Sigmoid colon (tissue), 6 donors: ENCODE measurements at regions not wholly inside any gene's neighbourhood (a gene's known extent, or its start where the extent isn't known, plus 50 kb on each side); places are given as distances from the start of the nearest gene placed in this dataset.

ENCODE experiments used
- DNase-seq: peaks from one replicate; pipeline ENCODE4 v3.0.0-alpha.2; 2019
- H3K27ac ChIP-seq, 4 donors: fragments of 200-600 bp; sonication (generic); one replicate each; pipeline ENCODE4 v1.5.1; 2016 to 2019; ENCODE audit warnings: mild to moderate bottlenecking in 1 of 4
- H3K27me3 ChIP-seq, 3 donors: fragments of 200-600 bp; sonication (generic); one replicate each; pipeline ENCODE4 v1.5.1; 2019; ENCODE audit warnings: mild to moderate bottlenecking in 1 of 3
- H3K36me3 ChIP-seq, 4 donors: fragments of 200-600 bp; sonication (generic); one replicate each; pipeline ENCODE4 v1.5.1; 2016 to 2019
- H3K4me1 ChIP-seq, 4 donors: fragments of 200-600 bp; sonication (generic); one replicate each; pipeline ENCODE4 v1.5.1; 2017 to 2019
- H3K4me3 ChIP-seq, 4 donors: fragments of 200-600 bp; sonication (generic); one replicate each; pipeline ENCODE4 v1.5.1; 2017 to 2019; ENCODE audit warnings: mild to moderate bottlenecking in 2 of 4, moderate library complexity in 1 of 4
- H3K9me3 ChIP-seq, 4 donors: fragments of 200-600 bp in 3 of 4; sonication (generic) in 3 of 4; one replicate each; pipeline versions ENCODE4 v1.5.1 to v1.6.1; 2013 to 2019
- EP300 ChIP-seq, 4 donors: sonication (generic); formaldehyde crosslinking; IDR thresholded peaks; one replicate each; pipeline ENCODE4 v1.6.1; 2017; ENCODE audit warnings: antibody characterized with exemption in 4 of 4
- POLR2A ChIP-seq, 2 donors: fragments of 450-650 bp; IDR thresholded peaks; one replicate each; pipeline ENCODE4 v1.6.1; 2016; ENCODE audit warnings: antibody characterized with exemption in 2 of 2, mild to moderate bottlenecking in 2 of 2, moderate library complexity in 2 of 2
- POLR2AphosphoS5 ChIP-seq, 4 donors: sonication (generic); formaldehyde crosslinking; IDR thresholded peaks; one replicate each; pipeline ENCODE4 v1.6.1; 2017; ENCODE audit warnings: antibody characterized with exemption in 4 of 4
- WGBS, 2 donors: extraction: QIAGEN DNeasy Blood & Tissue Kit; methylation state at CpG; one replicate each; pipeline ENCODE4 v1.1.7; 2013; 5-methylcytosine and 5-hydroxymethylcytosine counted together
- intact Hi-C: fragments of 100-400 bp; cut with DNase I; formaldehyde crosslinking; loops from one replicate; pipeline ENCODE4 v1.15.1; 2023
- TF ChIP-seq, protein P1 (sequence below), 4 experiments: fragments of 450-650 bp in 3 of 4; fragments of 200-600 bp in 1 of 4; IDR thresholded peaks; one replicate each; pipeline ENCODE4 v1.5.1; 2016 to 2019; ENCODE audit warnings: antibody characterized with exemption in 4 of 4, mild to moderate bottlenecking in 3 of 4, moderate library complexity in 2 of 4
- donor health status: healthy with polysubstance abuse.
- donor health status: healthy.

DNA sequence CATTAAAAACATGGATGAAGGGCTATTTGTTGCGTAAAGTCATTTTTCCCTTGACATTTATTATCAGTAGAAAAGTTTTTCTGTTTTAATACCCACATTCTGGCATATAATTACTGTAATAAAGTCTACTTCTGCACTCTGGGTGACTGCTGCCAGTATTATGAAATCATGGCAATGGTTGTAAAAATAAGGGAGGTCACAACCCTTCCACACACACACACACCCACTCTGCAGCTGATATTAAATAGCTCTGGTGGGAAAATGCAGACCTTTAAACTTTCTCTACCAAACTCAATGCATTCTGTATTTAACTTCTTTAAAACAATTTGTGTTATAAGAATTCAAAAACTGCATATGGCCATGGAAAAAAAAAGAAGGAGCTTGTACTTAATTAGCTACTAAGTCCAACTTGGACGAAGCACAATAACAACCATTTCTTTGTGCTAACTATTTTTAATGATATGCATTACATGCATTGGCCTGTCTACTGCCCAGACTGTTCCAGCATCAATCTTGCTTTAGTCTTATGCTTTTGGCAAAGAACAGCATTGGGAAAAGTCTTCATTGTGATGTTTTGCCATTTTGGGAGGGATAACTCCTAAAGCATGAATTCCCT is 137.6 kb upstream of the MAP3K1 start:
- Histone ChIP-seq H3K4me3 (no peak overlapping the region), H3K9me3 (no peaks in the 10 kb centered on the region), H3K36me3 (no peaks in the 10 kb centered on the region), H3K27ac (no peak overlapping the region), H3K4me1 (no peaks in the 10 kb centered on the region), H3K27me3 (no peaks in the 10 kb centered on the region)
- intact Hi-C loops, result no loop called here
- DNase-seq, result no peak
- WGBS, 2 donors, result 61 to 87% methylated on average over 2 of the region's 2 CpGs
- TF ChIP-seq POLR2A (IDR thresholded peaks at IDR 0.05), result no peak
- TF ChIP-seq, protein P1, sequence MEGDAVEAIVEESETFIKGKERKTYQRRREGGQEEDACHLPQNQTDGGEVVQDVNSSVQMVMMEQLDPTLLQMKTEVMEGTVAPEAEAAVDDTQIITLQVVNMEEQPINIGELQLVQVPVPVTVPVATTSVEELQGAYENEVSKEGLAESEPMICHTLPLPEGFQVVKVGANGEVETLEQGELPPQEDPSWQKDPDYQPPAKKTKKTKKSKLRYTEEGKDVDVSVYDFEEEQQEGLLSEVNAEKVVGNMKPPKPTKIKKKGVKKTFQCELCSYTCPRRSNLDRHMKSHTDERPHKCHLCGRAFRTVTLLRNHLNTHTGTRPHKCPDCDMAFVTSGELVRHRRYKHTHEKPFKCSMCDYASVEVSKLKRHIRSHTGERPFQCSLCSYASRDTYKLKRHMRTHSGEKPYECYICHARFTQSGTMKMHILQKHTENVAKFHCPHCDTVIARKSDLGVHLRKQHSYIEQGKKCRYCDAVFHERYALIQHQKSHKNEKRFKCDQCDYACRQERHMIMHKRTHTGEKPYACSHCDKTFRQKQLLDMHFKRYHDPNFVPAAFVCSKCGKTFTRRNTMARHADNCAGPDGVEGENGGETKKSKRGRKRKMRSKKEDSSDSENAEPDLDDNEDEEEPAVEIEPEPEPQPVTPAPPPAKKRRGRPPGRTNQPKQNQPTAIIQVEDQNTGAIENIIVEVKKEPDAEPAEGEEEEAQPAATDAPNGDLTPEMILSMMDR (IDR thresholded peaks at IDR 0.05), result no peak
- no peak for TF ChIP-seq EP300 (IDR thresholded peaks at IDR 0.05)
- TF ChIP-seq POLR2AphosphoS5 (IDR thresholded peaks at IDR 0.05), result no peak

- WGBS, 2 donors, result 81 to 88% methylated on average over 4 of the region's 4 CpGs
- no peak for DNase-seq
Observed at GRCh38 chr5:56676091-56676768, 139.1 kb upstream of the MAP3K1 start.

DNA sequence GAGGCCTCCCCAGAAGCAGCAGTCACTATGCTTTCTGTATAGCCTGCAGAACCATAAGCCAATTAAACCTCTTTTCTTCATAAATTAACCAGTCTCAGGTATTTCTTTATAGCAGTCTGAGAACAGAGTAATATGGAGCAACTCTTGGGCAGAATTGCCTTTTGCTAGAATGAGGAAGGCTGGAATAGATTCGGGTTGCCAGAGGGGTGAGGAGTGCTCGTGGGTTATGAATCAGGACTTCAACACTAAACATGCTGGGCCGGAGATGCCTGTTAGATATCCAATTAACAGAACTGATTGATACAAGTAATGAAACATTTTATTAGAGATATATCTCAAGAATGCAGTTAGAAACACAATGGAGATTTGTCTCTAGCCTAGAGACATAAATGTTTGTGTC is 140.9 kb upstream of the MAP3K1 start:
- H3K9me3 ChIP-seq, result no peaks in the 10 kb centered on the region
- intact Hi-C loops, result no loop called here
- 88 to 89% methylated on average over 3 of the region's 3 CpGs for WGBS, 2 donors
- H3K27ac ChIP-seq, result no peak overlapping the region
- H3K4me1 ChIP-seq, result no peaks in the 10 kb centered on the region
- no peak overlapping the region for H3K4me3 ChIP-seq
- TF ChIP-seq EP300 (IDR thresholded peaks at IDR 0.05) (no peak), POLR2AphosphoS5 (IDR thresholded peaks at IDR 0.05) (no peak), POLR2A (IDR thresholded peaks at IDR 0.05) (no peak)
- TF ChIP-seq, protein P1 (IDR thresholded peaks at IDR 0.05), result no peak
- H3K36me3 ChIP-seq, result no peaks in the 10 kb centered on the region
- DNase-seq, result no peak
- H3K27me3 ChIP-seq, result no peaks in the 10 kb centered on the region

More at GRCh38 chr5:56676091-56676768, 139.1 kb upstream of the MAP3K1 start:
- H3K4me1 ChIP-seq, result no peaks in the 10 kb centered on the region
- no peaks in the 10 kb centered on the region for H3K9me3 ChIP-seq
- H3K36me3 ChIP-seq, result no peaks in the 10 kb centered on the region
- H3K27ac ChIP-seq, result no peak overlapping the region
- intact Hi-C loops, result no loop called here
- TF ChIP-seq, protein P1 (IDR thresholded peaks at IDR 0.05), result no peak
- TF ChIP-seq POLR2AphosphoS5 (IDR thresholded peaks at IDR 0.05), result no peak
- H3K4me3 ChIP-seq, result no peak overlapping the region
- no peaks in the 10 kb centered on the region for H3K27me3 ChIP-seq

GRCh38 chr5:56673171-56673570 is 142.2 kb upstream of the MAP3K1 start:
- Histone ChIP-seq H3K36me3 (no peaks in the 10 kb centered on the region), H3K27me3 (no peaks in the 10 kb centered on the region), H3K4me3 (no peak overlapping the region), H3K27ac (no peak overlapping the region), H3K9me3 (no peaks in the 10 kb centered on the region), H3K4me1 (no peaks in the 10 kb centered on the region)
- intact Hi-C loops, result no loop called here
- DNase-seq, result no peak
- TF ChIP-seq EP300 (IDR thresholded peaks at IDR 0.05) (no peak), POLR2AphosphoS5 (IDR thresholded peaks at IDR 0.05) (no peak), POLR2A (IDR thresholded peaks at IDR 0.05) (no peak)
- TF ChIP-seq, protein P1 (IDR thresholded peaks at IDR 0.05), result no peak
- WGBS, 2 donors, result 60 to 69% methylated on average over 5 of the region's 5 CpGs
